GM12878 (cell line): ENCODE measurements at regions not wholly inside any gene's neighbourhood (a gene's known extent, or its start where the extent isn't known, plus 50 kb on each side); places are given as distances from the start of the nearest gene placed in this dataset.

Experiments
- ATAC-seq: fragments of 200-7000 bp; cut with Tn5 transposase; 3 replicates; pipeline ENCODE4 v1.9.1; 2020; ENCODE audit warnings: mild to moderate bottlenecking, moderate library complexity
- BruUV-seq: library from RNA; stranded (reverse); fragments of 400-500 nt; replicated peaks from 2 replicates; lab custom pipeline; 2021; lab: Mats Ljungman, UMichigan
- CTCF ChIA-PET: fragments of 300-600 bp; sonication (Branson Sonifier 250); formaldehyde crosslinking; extraction: SDS; loops from one replicate; lab custom pipeline; 2021; ENCODE audit warnings: inconsistent platforms; lab: Yijun Ruan, JAX
- POLR2A ChIA-PET: fragments of 350-600 bp; formaldehyde crosslinking; extraction: SDS; loops from one replicate; lab custom pipeline; 2021; ENCODE audit warnings: inconsistent platforms; lab: Charles Lee
- RAD21 ChIA-PET: fragments of 300-600 bp; sonication (Branson Sonifier 250); formaldehyde crosslinking; loops from one replicate; lab custom pipeline; 2023; ENCODE audit warnings: antibody characterized with exemption; ENCODE audit not compliant: unreplicated experiment; lab: Charles Lee
- SMC1A ChIA-PET: fragments of 300-600 bp; sonication (Branson Sonifier 250); formaldehyde crosslinking; loops from one replicate; lab custom pipeline; 2023; ENCODE audit not compliant: unreplicated experiment, uncharacterized antibody; lab: Charles Lee
- DNase-seq: peaks from one replicate; pipeline ENCODE4 v3.0.0-alpha.2; 2011; ENCODE audit warnings: low read depth, low spot score
- FAIRE-seq: peaks from 3 replicates; lab custom pipeline; 2011; peaks lifted over from hg19 to GRCh38; lab: Jason Lieb, UNC
- H2AFZ ChIP-seq: 2 replicates; pipeline ENCODE4 v1.6.0; 2011; ENCODE audit warnings: low read depth, low read length, control low read depth; ENCODE audit not compliant: control insufficient read depth
- H3K27ac ChIP-seq: 2 replicates; pipeline ENCODE4 v1.5.1; 2011; ENCODE audit warnings: control low read depth; ENCODE audit not compliant: control insufficient read depth, insufficient read depth
- H3K27me3 ChIP-seq, 2 experiments: replicated peaks in 1 of 2; 2 replicates each; pipeline versions ENCODE4 v1.6.0 to v1.6.1; 2011; ENCODE audit warnings: low read length in 1 of 2; ENCODE audit not compliant: control insufficient read depth in 2 of 2, insufficient read depth in 2 of 2
- H3K36me3 ChIP-seq, 2 experiments: 2 replicates each; pipeline ENCODE4 v1.5.1; 2011; ENCODE audit warnings: low read length in 1 of 2; ENCODE audit not compliant: control insufficient read depth in 2 of 2, insufficient read depth in 2 of 2
- H3K4me1 ChIP-seq: 2 replicates; pipeline ENCODE4 v1.6.1; 2011; ENCODE audit warnings: mild to moderate bottlenecking, low read length, moderate library complexity, mixed read lengths; ENCODE audit not compliant: control insufficient read depth, insufficient read depth
- H3K4me2 ChIP-seq: 2 replicates; pipeline ENCODE4 v1.6.0; 2011; ENCODE audit warnings: control low read depth; ENCODE audit not compliant: control insufficient read depth, insufficient read depth
- H3K4me3 ChIP-seq: fragments of 200-600 bp; sonication (generic); 2 replicates; pipeline ENCODE4 v1.5.1; 2016
- H3K79me2 ChIP-seq: 2 replicates; pipeline ENCODE4 v1.6.0; 2011; ENCODE audit warnings: low read length; ENCODE audit not compliant: control insufficient read depth, insufficient read depth
- H3K9ac ChIP-seq: 2 replicates; pipeline ENCODE4 v1.8.0; 2011; ENCODE audit warnings: low read length, control low read depth, mixed read lengths; ENCODE audit not compliant: control insufficient read depth, insufficient read depth
- H3K9me3 ChIP-seq: replicated peaks from 3 replicates; pipeline ENCODE4 v1.5.1; 2011; ENCODE audit warnings: mild to moderate bottlenecking, low read length; ENCODE audit not compliant: control insufficient read depth, insufficient read depth
- H4K20me1 ChIP-seq: 2 replicates; pipeline ENCODE4 v1.6.0; 2011; ENCODE audit not compliant: control insufficient read depth, insufficient read depth
- ATF7 ChIP-seq: fragments of 450-650 bp; IDR thresholded peaks from 2 replicates; pipeline ENCODE4 v1.6.1; 2016; ENCODE audit warnings: low read depth, mild to moderate bottlenecking
- BMI1 ChIP-seq: fragments of 450-650 bp; IDR thresholded peaks from 2 replicates; pipeline ENCODE4 v1.6.1; 2016; ENCODE audit warnings: mild to moderate bottlenecking, moderate library complexity, borderline replicate concordance
- CHD1 ChIP-seq: IDR thresholded peaks from 2 replicates; pipeline ENCODE4 v1.6.1; 2012; ENCODE audit warnings: low read depth, low read length, improper control_type of control experiment
- EP300 ChIP-seq, 2 experiments: fragments of 150-350 bp in 1 of 2; IDR thresholded peaks; 2 replicates each; pipeline ENCODE4 v1.6.1; 2011 to 2012; ENCODE audit warnings: low read depth in 2 of 2, low read length in 2 of 2, borderline replicate concordance in 1 of 2, improper control_type of control experiment in 1 of 2, inconsistent platforms in 1 of 2; ENCODE audit not compliant: control insufficient read depth in 1 of 2
- ESRRA ChIP-seq: IDR thresholded peaks from 2 replicates; pipeline ENCODE4 v1.6.1; 2012; ENCODE audit warnings: mild to moderate bottlenecking, low read length, improper control_type of control experiment
- IKZF2 ChIP-seq, 2 experiments: fragments of 450-650 bp; IDR thresholded peaks; 2 replicates each; pipeline ENCODE4 v1.6.1; 2017; ENCODE audit warnings: mild to moderate bottlenecking in 2 of 2, moderate library complexity in 2 of 2
- IRF4 ChIP-seq: IDR thresholded peaks from 2 replicates; pipeline ENCODE4 v1.6.1; 2011; ENCODE audit warnings: low read depth, low read length
- IRF5 ChIP-seq: fragments of 450-650 bp; IDR thresholded peaks from 2 replicates; pipeline ENCODE4 v1.6.1; 2017; ENCODE audit warnings: borderline replicate concordance
- MEF2A ChIP-seq: IDR thresholded peaks from 2 replicates; pipeline ENCODE4 v1.6.1; 2011; ENCODE audit warnings: low read depth, mild to moderate bottlenecking, low read length, moderate library complexity; ENCODE audit not compliant: insufficient read depth
- POLR2AphosphoS2 ChIP-seq: IDR thresholded peaks from 2 replicates; pipeline ENCODE4 v1.6.1; 2011; ENCODE audit warnings: low read depth, mild to moderate bottlenecking, low read length, improper control_type of control experiment, moderate library complexity
- RAD51 ChIP-seq: fragments of 450-650 bp; IDR thresholded peaks from 2 replicates; pipeline ENCODE4 v1.6.1; 2016; ENCODE audit warnings: moderate library complexity, mild to moderate bottlenecking, inconsistent platforms
- RCOR1 ChIP-seq: conservative IDR thresholded peaks from 2 replicates; pipeline ENCODE4 v1.6.1; 2012; ENCODE audit warnings: low read depth, low read length, improper control_type of control experiment
- RFX5 ChIP-seq: IDR thresholded peaks from 2 replicates; pipeline ENCODE4 v1.6.1; 2011; ENCODE audit warnings: low read depth, low read length, improper control_type of control experiment
- SMAD1 ChIP-seq: fragments of 450-650 bp; IDR thresholded peaks from 2 replicates; pipeline ENCODE4 v1.6.1; 2018; ENCODE audit warnings: mild to moderate bottlenecking, low read depth; ENCODE audit not compliant: partially characterized antibody
- SPI1 ChIP-seq: IDR thresholded peaks from 2 replicates; pipeline ENCODE4 v1.6.1; 2011; ENCODE audit warnings: low read depth, mild to moderate bottlenecking, low read length, moderate library complexity, borderline replicate concordance; ENCODE audit not compliant: insufficient read depth
- ZNF217 ChIP-seq: fragments of 450-650 bp; IDR thresholded peaks from 2 replicates; pipeline ENCODE4 v1.6.1; 2017; ENCODE audit warnings: antibody characterized with exemption, mild to moderate bottlenecking
- ZNF24 ChIP-seq: fragments of 450-650 bp; IDR thresholded peaks from 2 replicates; pipeline ENCODE4 v1.6.1; 2017; ENCODE audit warnings: antibody characterized with exemption, mild to moderate bottlenecking
- WGBS: methylation state at CpG from one replicate; pipeline ENCODE4 v1.1.6; 2016; ENCODE audit warnings: low lambda C conversion rate; ENCODE audit not compliant: insufficient replicate concordance, insufficient coverage; ENCODE audit errors: missing lambda C conversion rate; 5-methylcytosine and 5-hydroxymethylcytosine counted together
- in situ Hi-C: fragments of 300-500 bp; cut with MboI; formaldehyde crosslinking; loops from 9 replicates; pipeline ENCODE4 v1.14.3; 2018; ENCODE audit warnings: mixed read lengths
- intact Hi-C: fragments of 100-400 bp; cut with micrococcal nuclease; formaldehyde crosslinking; loops from one replicate; pipeline ENCODE4 v1.14.2; 2022; ENCODE audit not compliant: unreplicated experiment

- no peak for DNase-seq
- Histone ChIP-seq H3K79me2 (no peaks in the 10 kb centered on the region), H3K4me1 (no peaks in the 10 kb centered on the region), H4K20me1 (no peaks in the 10 kb centered on the region), H3K27ac (no peak overlapping the region), H2AFZ (no peak overlapping the region), H3K36me3 (no peaks in the 10 kb centered on the region), H3K4me3 (no peak overlapping the region), H3K9me3 (no peaks in the 10 kb centered on the region), H3K27me3 (no peaks in the 10 kb centered on the region), H3K4me2 (no peak overlapping the region), H3K9ac (no peak overlapping the region)
- 23% methylated on average over 3 of the region's 3 CpGs for WGBS
- BruUV-seq: no TSS peak
- TF ChIP-seq RAD51 (no peak), IKZF2 (IDR thresholded peaks at IDR 0.05) (peak; percentile 33 to 54; a peak in 2 of 4 replicates)
- ChIA-PET CTCF (no interaction called here), POLR2A (interaction anchor here (0.6 kb wide), 1 partner anchor 159 kb away, joined by 3 read pairs; no protein-coding TSS in a partner anchor), RAD21 (interaction anchor here (1.1 kb wide), 1 partner anchor 11 kb away, joined by 3 read pairs; no protein-coding TSS in a partner anchor), SMC1A (interaction anchor here (1.0 kb wide), 1 partner anchor 8 kb away, joined by 3 read pairs; no protein-coding TSS in a partner anchor)
- in situ Hi-C loops: no loop called here
- no peak for FAIRE-seq
- ATAC-seq: no peak
- intact Hi-C loops: no loop called here
Observed at GRCh38 chr4:74659576-74660411, 134.5 kb downstream of the BTC start.

DNA sequence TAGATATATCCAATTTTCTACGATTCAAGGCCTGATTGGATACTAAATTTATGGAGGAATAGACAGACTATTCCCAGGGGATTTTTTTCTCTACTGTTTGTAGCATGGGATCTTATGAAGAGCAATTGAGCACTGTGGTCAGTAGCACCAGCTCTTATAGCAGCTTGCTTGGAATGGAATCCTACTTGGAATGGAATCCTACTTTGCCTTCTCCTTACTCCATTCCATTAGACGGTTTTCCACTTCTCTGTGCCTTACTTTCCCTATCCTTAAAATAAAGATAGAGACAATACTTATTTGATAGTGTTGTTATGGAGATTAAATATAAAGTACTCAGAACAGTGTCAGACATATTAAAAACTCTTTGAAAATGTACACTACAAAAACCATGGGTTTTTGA, 133.5 kb downstream of the BTC start:
- DNase-seq: no peak
- intact Hi-C loops: no loop called here
- Histone ChIP-seq H3K4me3 (no peak overlapping the region), H3K27ac (no peak overlapping the region), H4K20me1 (no peaks in the 10 kb centered on the region), H3K9me3 (no peaks in the 10 kb centered on the region), H3K27me3 (no peaks in the 10 kb centered on the region), H2AFZ (no peak overlapping the region), H3K4me1 (no peaks in the 10 kb centered on the region), H3K36me3 (no peaks in the 10 kb centered on the region), H3K9ac (no peak overlapping the region), H3K79me2 (no peaks in the 10 kb centered on the region), H3K4me2 (no peak overlapping the region)
- ATAC-seq: no peak
- WGBS: 0% methylated on average over 2 of the region's 2 CpGs
- ChIA-PET RAD21 (no interaction called here), CTCF (interaction anchor here (0.7 to 1.7 kb wide), 5 partner anchors 12 to 1160 kb away, joined by 3 to 4 read pairs (median 3); no protein-coding TSS in a partner anchor), POLR2A (no interaction called here), SMC1A (interaction anchor here (0.8 to 1.0 kb wide), 2 partner anchors 9 to 14 kb away, joined by 3 read pairs; no protein-coding TSS in a partner anchor)
- no TSS peak for BruUV-seq
- in situ Hi-C loops: no loop called here
- FAIRE-seq: no peak
- TF ChIP-seq RFX5: no peak
- no peak for TF ChIP-seq IRF5
- no peak for TF ChIP-seq ATF7
- no peak for TF ChIP-seq SMAD1
- TF ChIP-seq MEF2A: no peak
- no peak for TF ChIP-seq POLR2AphosphoS2
- TF ChIP-seq CHD1: no peak
- TF ChIP-seq BMI1: no peak
- TF ChIP-seq RCOR1: no peak
- TF ChIP-seq ESRRA: no peak
- TF ChIP-seq EP300 (IDR thresholded peaks at IDR 0.05; ENCODE audit: borderline replicate concordance in 1 of 2, control insufficient read depth in 1 of 2, low read depth in 2 of 2, low read length in 2 of 2): no peak
- no peak for TF ChIP-seq ZNF24
- TF ChIP-seq IRF4: no peak
- no peak for TF ChIP-seq SPI1
- TF ChIP-seq ZNF217: no peak
